SK-N-MC (cell line): ENCODE measurements at regions not wholly inside any gene's neighbourhood (a gene's known extent, or its start where the extent isn't known, plus 50 kb on each side); places are given as distances from the start of the nearest gene placed in this dataset.

ENCODE experiments used
- DNase-seq: peaks from one replicate; pipeline ENCODE4 v3.0.0-alpha.2; 2011; ENCODE audit warnings: low read depth, low spot score
- H3K27ac ChIP-seq: fragments of 200-600 bp; sonication (generic); 2 replicates; pipeline ENCODE4 v1.5.1; 2016; ENCODE audit warnings: mixed run types
- H3K36me3 ChIP-seq: fragments of 200-600 bp; sonication (generic); 2 replicates; pipeline ENCODE4 v1.6.1; 2017; ENCODE audit warnings: antibody characterized with exemption, low read length, mixed read lengths; ENCODE audit not compliant: insufficient read depth
- H3K4me3 ChIP-seq: fragments of 200-600 bp; sonication (generic); 2 replicates; pipeline ENCODE4 v1.5.1; 2016
- H3K9ac ChIP-seq: fragments of 200-600 bp; sonication (generic); 2 replicates; pipeline ENCODE4 v1.8.0; 2017; ENCODE audit warnings: mixed run types, mixed read lengths; ENCODE audit not compliant: insufficient read length
- H3K9me3 ChIP-seq: fragments of 200-600 bp; sonication (generic); 2 replicates; pipeline ENCODE4 v1.6.1; 2017; ENCODE audit warnings: low read depth, mild to moderate bottlenecking, antibody characterized with exemption, low read length, moderate library complexity, mixed read lengths
- EZH2 ChIP-seq: fragments of 200-600 bp; sonication (generic); IDR thresholded peaks from one replicate; pipeline ENCODE4 v1.6.1; 2017; ENCODE audit warnings: antibody characterized with exemption
- FOXP2 ChIP-seq: optimal IDR thresholded peaks from 2 replicates; pipeline ENCODE3; 2011; ENCODE audit warnings: mild to moderate bottlenecking, moderate library complexity; ENCODE audit not compliant: insufficient read depth; ENCODE audit errors: extremely low read length, control extremely low read depth
- POLR2AphosphoS5 ChIP-seq: IDR thresholded peaks from 2 replicates; pipeline ENCODE4 v1.6.1; 2012; ENCODE audit warnings: mild to moderate bottlenecking, low read depth, low read length, borderline replicate concordance

DNA sequence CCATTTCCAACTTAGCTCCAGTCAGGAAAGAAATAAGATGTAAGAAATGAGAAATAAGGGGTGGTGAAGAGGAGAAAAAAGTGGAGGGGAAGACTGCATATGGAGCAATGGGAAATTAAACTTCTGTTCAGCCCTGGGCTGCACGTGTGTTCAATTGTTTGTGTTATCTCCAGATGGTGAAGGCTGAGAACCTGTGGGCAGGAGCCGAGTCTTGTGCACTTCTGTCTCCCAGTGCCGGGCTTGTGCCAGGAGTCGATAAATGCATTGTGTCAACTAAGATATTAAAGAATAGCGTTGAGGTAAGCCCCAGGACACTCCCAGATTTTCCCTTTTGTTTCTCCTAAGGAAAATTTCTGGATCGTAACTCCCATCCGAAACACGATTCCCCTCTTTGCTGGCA, 98.2 kb downstream of the PRLHR start:
- DNase-seq: no peak
- H3K4me3 ChIP-seq: no peak overlapping the region
- no peaks in the 10 kb centered on the region for H3K9me3 ChIP-seq
- TF ChIP-seq EZH2 (no peak), POLR2AphosphoS5 (no peak), FOXP2 (no peak)
- no peak overlapping the region for H3K9ac ChIP-seq
- H3K27ac ChIP-seq: no peak overlapping the region
- no peaks in the 10 kb centered on the region for H3K36me3 ChIP-seq

DNA sequence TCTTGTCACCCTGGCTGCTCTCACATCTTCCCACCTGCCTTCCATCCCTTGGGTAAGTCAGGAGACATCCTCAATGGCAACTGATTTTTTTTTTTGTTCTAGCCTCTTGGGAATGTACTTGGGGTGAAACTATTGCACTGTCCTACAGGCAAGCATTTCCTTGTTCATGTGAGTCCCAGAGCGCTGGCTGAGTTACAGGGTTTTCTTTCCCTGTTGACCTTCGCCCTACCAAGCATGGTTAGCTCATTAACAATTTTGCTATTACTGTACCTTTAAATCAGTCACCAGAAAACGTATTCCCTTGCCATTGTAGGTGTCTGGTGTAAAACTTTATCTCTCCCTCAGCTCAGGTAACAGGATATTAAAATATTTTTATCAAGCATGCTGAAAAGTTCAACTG, 98.9 kb downstream of the PRLHR start:
- no peak overlapping the region for H3K27ac ChIP-seq
- TF ChIP-seq POLR2AphosphoS5: no peak
- TF ChIP-seq FOXP2: no peak
- no peak for TF ChIP-seq EZH2
- H3K36me3 ChIP-seq: no peaks in the 10 kb centered on the region
- no peak for DNase-seq
- no peaks in the 10 kb centered on the region for H3K9me3 ChIP-seq
- H3K4me3 ChIP-seq: no peak overlapping the region
- no peak overlapping the region for H3K9ac ChIP-seq

DNA sequence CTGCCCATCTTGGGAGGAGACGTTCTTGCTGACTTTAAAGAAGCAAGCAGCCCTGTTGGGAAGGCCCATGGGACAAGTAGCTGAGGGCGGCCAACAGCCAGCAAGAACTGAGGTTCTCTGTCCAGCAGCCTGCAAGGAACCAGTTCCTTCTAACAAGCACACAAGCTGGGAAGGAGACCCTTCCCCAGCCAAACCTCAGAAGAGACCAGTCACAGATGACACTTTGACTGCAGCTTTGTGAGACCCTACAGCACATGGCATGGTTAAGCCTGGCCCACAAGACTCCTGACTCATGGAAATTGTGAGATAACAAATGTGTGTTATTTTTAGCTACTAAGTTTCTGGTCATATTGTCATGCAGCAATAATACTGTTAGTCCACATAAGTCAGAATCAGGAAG, 99.9 kb downstream of the PRLHR start:
- H3K27ac ChIP-seq: no peak overlapping the region
- H3K36me3 ChIP-seq: no peaks in the 10 kb centered on the region
- DNase-seq: no peak
- no peaks in the 10 kb centered on the region for H3K9me3 ChIP-seq
- H3K4me3 ChIP-seq: no peak overlapping the region
- TF ChIP-seq FOXP2: no peak
- no peak for TF ChIP-seq EZH2
- no peak for TF ChIP-seq POLR2AphosphoS5
- H3K9ac ChIP-seq: no peak overlapping the region

DNA sequence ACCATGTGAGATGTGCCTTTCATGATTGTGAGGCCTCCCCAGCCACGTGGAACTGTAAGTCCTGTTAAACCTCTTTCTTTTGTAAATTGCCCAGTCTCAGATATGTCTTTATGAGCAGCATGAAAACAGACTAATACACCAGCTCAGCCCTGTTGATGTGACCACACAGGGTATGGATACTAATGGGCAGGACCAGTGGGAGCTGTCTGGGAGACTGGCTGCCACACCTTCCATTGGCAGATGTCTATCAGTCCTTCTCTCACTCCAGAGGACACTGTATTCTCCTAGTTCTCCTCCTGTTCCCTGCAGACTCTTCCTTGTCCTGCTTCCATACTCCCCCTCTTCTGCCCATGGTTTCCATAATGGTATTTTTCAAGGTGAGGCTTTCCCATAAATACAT, 104.4 kb downstream of the PRLHR start:
- no peaks in the 10 kb centered on the region for H3K9me3 ChIP-seq
- no peak for DNase-seq
- TF ChIP-seq EZH2 (no peak), POLR2AphosphoS5 (no peak), FOXP2 (no peak)
- no peak overlapping the region for H3K27ac ChIP-seq
- H3K9ac ChIP-seq: no peak overlapping the region
- no peak overlapping the region for H3K4me3 ChIP-seq
- no peaks in the 10 kb centered on the region for H3K36me3 ChIP-seq

DNA sequence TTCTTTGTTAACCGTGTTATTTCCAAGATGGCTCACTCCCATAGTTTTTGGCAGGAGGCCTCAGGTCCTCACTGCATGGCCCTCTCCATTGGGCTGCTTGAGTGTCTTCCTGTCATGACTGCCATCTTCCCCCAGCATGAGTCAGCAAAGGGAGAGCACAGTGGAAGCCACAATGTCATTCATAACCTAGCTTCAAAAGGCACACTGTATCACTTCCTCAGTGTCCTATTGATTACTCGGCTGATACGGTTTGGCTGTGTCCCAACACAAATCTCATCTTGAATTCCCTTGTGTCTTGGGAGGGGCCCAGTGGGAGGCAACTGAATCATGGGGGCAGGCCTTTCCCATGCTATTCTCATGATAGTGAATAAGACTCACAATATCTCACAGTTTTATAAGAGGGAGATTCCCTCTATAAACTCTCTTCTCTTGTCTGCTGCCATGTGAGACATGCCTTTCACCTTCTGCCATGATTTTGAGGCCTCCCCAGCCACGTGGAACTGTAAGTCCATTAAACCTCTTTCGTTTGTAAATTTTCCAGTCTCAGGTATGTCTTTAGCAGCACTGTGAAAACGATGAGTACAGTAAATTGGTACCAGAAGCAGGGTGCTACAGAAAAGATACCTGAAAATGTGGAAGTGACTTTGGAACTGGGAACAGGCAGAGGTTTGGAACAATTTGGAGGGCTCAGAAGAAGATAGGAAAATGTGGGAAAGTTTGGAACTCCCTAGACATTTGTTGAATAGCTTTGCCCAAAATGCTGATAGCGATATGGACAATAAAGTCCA, 106.5 kb downstream of the PRLHR start:
- H3K9me3 ChIP-seq: no peaks in the 10 kb centered on the region
- H3K9ac ChIP-seq: no peak overlapping the region
- no peak overlapping the region for H3K27ac ChIP-seq
- TF ChIP-seq POLR2AphosphoS5 (no peak), EZH2 (no peak), FOXP2 (no peak)
- DNase-seq: no peak
- H3K4me3 ChIP-seq: no peak overlapping the region
- no peaks in the 10 kb centered on the region for H3K36me3 ChIP-seq

DNA sequence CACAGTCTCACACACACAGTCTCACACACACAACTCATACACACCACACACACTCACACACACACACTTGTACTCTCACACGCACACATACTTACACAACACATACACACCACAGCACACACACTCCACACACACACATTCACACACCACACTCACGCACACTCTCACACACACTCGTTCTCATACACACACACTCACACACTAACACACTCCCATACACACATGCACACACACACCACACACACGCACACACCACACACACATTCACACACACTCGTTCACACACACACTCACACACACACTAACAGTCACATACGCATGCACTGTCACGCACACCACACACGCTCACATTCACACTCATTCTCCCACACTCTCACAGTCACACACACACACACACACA, 109.8 kb downstream of the PRLHR start:
- Histone ChIP-seq H3K27ac (no peak overlapping the region), H3K4me3 (no peak overlapping the region), H3K9me3 (no peaks in the 10 kb centered on the region), H3K36me3 (no peaks in the 10 kb centered on the region), H3K9ac (no peak overlapping the region)
- no peak for TF ChIP-seq EZH2
- TF ChIP-seq POLR2AphosphoS5: no peak
- no peak for TF ChIP-seq FOXP2
- DNase-seq: no peak

DNA sequence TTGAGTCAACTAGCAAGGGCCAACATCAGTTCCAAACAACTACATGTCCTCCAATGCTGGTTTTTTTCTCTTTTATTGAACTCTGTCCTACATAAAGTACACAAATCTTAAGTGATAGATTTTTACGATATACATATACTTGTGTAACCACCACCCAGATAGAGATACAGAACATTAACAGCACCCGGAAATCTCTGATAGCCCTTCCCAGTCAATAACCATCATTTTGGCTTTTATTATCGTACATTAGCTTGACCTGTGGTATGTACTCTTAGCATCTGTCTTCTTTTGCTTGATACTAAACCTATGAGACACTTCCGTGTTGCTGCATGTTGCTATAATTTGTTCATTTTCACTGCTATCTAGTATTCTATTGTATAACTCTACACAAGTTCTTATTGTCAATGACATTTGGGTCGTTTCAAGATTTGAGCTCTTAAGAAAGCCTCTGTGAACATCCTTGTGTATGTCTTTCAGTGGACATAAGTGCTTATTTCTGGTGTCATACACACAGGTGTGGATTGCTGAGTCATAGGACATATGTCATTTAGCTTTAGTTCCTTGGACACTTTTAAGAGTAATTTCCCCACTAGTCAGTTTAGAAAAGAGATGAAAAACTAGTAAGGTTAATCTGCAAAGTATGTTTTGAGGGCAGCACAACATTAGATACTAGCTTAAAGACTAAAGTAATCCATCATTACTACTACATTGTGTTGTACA, 111.1 kb downstream of the PRLHR start:
- no peak overlapping the region for H3K9ac ChIP-seq
- no peaks in the 10 kb centered on the region for H3K9me3 ChIP-seq
- no peaks in the 10 kb centered on the region for H3K36me3 ChIP-seq
- TF ChIP-seq FOXP2 (no peak), EZH2 (no peak), POLR2AphosphoS5 (no peak)
- no peak for DNase-seq
- no peak overlapping the region for H3K27ac ChIP-seq
- H3K4me3 ChIP-seq: no peak overlapping the region

DNA sequence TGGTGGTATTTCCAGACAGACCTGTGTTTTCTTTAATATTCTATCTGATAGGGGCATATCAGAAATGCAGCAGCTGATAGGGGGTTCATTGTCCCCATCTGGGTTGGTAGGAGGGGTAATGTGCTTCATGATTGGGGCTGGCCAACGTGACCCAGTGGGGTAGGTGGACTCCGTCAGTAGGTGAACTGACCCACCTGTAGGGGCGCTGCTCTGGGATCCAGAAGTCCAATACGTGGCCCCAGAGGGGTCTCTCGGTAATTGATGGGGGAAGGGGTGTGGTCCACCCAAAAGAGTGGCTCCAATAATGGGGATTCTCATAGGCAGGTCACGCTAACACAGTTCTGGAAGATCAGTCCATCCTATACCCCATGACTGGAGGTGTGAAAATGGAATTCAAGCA, 112.0 kb downstream of the PRLHR start:
- DNase-seq: no peak
- Histone ChIP-seq H3K4me3 (no peak overlapping the region), H3K9ac (no peak overlapping the region), H3K27ac (no peak overlapping the region), H3K9me3 (no peaks in the 10 kb centered on the region), H3K36me3 (no peaks in the 10 kb centered on the region)
- TF ChIP-seq FOXP2 (no peak), POLR2AphosphoS5 (no peak), EZH2 (no peak)
